Central memory CD4-positive, alpha-beta T cell (primary cell): ENCODE measurements at regions not wholly inside any gene's neighbourhood (a gene's known extent, or its start where the extent isn't known, plus 50 kb on each side); places are given as distances from the start of the nearest gene placed in this dataset.
"Not testable (repeated sequence)": the region's sequence is repeated elsewhere in the genome, so short reads cannot be mapped to it uniquely, and the experiment has no call there.

Experiments
- DNase-seq: peaks from one replicate; pipeline ENCODE4 v3.0.0; 2022

GRCh38 chr13:104571161-104571892 is 1505.1 kb upstream of the SLC10A2 start:
- DNase-seq: no peak

- no peak for DNase-seq
These were observed 1500.9 kb upstream of the SLC10A2 start for GRCh38 chr13:104567114-104567513.

- DNase-seq: no peak
These were observed 1499.7 kb upstream of the SLC10A2 start for GRCh38 chr13:104565888-104566287.

- DNase-seq: no peak
These were observed 1487.7 kb upstream of the SLC10A2 start for GRCh38 chr13:104553896-104554295.

- no peak for DNase-seq
These were observed 1487.0 kb upstream of the SLC10A2 start for GRCh38 chr13:104553186-104553585.

GRCh38 chr13:104534847-104535246 is 1468.6 kb upstream of the SLC10A2 start:
- no peak for DNase-seq

GRCh38 chr13:104532132-104532531 is 1465.9 kb upstream of the SLC10A2 start:
- DNase-seq: no peak

- no peak for DNase-seq
These were observed 1464.5 kb upstream of the SLC10A2 start for GRCh38 chr13:104530741-104531140.

- DNase-seq: no peak
These were observed 1460.3 kb upstream of the SLC10A2 start for GRCh38 chr13:104526561-104526960.

- no peak for DNase-seq
These were observed 1459.2 kb upstream of the SLC10A2 start for GRCh38 chr13:104525467-104525866.

GRCh38 chr13:104522235-104523072 is 1456.2 kb upstream of the SLC10A2 start:
- no peak for DNase-seq

GRCh38 chr13:104510422-104510821 is 1444.2 kb upstream of the SLC10A2 start:
- no peak for DNase-seq

GRCh38 chr13:104493502-104493901 is 1427.3 kb upstream of the SLC10A2 start:
- not testable (repeated sequence) for DNase-seq

GRCh38 chr13:104491916-104492315 is 1425.7 kb upstream of the SLC10A2 start:
- DNase-seq: no peak

GRCh38 chr13:104487006-104487405 is 1420.8 kb upstream of the SLC10A2 start:
- DNase-seq: no peak

GRCh38 chr13:104485571-104485970 is 1419.4 kb upstream of the SLC10A2 start:
- no peak for DNase-seq

- DNase-seq: no peak
These were observed 1417.4 kb upstream of the SLC10A2 start for GRCh38 chr13:104483631-104484030.

GRCh38 chr13:104477261-104477660 is 1411.0 kb upstream of the SLC10A2 start:
- no peak for DNase-seq

GRCh38 chr13:104473936-104474335 is 1407.7 kb upstream of the SLC10A2 start:
- DNase-seq: no peak

- DNase-seq: no peak
These were observed 1399.8 kb upstream of the SLC10A2 start for GRCh38 chr13:104466016-104466415.

- DNase-seq: no peak
These were observed 1394.8 kb upstream of the SLC10A2 start for GRCh38 chr13:104461049-104461448.

- no peak for DNase-seq
These were observed 1394.3 kb upstream of the SLC10A2 start for GRCh38 chr13:104460554-104460953.

- DNase-seq: no peak
These were observed 1383.8 kb upstream of the SLC10A2 start for GRCh38 chr13:104450006-104450405.

- no peak for DNase-seq
These were observed 1381.1 kb upstream of the SLC10A2 start for GRCh38 chr13:104447348-104447747.
